Panc1 (cell line): ENCODE measurements at regions not wholly inside any gene's neighbourhood (a gene's known extent, or its start where the extent isn't known, plus 50 kb on each side); places are given as distances from the start of the nearest gene placed in this dataset.

Source experiments
- ATAC-seq: fragments of 200-7000 bp; cut with Tn5 transposase; 2 replicates; pipeline ENCODE4 v1.9.1; 2020; ENCODE audit warnings: mild to moderate bottlenecking, moderate library complexity
- BruUV-seq: library from RNA; stranded (reverse); fragments of 400-500 nt; replicated peaks from 2 replicates; lab custom pipeline; 2021; lab: Mats Ljungman, UMichigan
- CTCF ChIA-PET: fragments of 300-600 bp; sonication (Branson Sonifier 250); formaldehyde crosslinking; loops from one replicate; lab custom pipeline; 2022; ENCODE audit warnings: antibody characterized with exemption; lab: Charles Lee
- POLR2A ChIA-PET: fragments of 300-600 bp; sonication (Branson Sonifier 250); formaldehyde crosslinking; loops from one replicate; lab custom pipeline; 2022; ENCODE audit warnings: antibody characterized with exemption; lab: Charles Lee
- DNase-seq: peaks from one replicate; pipeline ENCODE4 v3.0.0-alpha.2; 2010; ENCODE audit warnings: low read depth, low spot score
- H3K27ac ChIP-seq: 2 replicates; pipeline ENCODE4 v1.5.1; 2011; ENCODE audit warnings: mild to moderate bottlenecking, low read length, inconsistent platforms
- H3K27me3 ChIP-seq: fragments of 200-500 bp; sonication (Bioruptor generic); 2 replicates; pipeline ENCODE4 v1.6.0; 2014; ENCODE audit warnings: low read length, inconsistent platforms; ENCODE audit not compliant: control insufficient read depth, insufficient read depth
- H3K36me3 ChIP-seq: fragments of 200-500 bp; sonication (Bioruptor generic); 2 replicates; pipeline ENCODE4 v1.5.1; 2014; ENCODE audit warnings: inconsistent platforms, mild to moderate bottlenecking, low read length, moderate library complexity; ENCODE audit not compliant: control insufficient read depth, insufficient read depth
- H3K4me1 ChIP-seq: 2 replicates; pipeline ENCODE4 v1.5.1; 2011; ENCODE audit warnings: inconsistent platforms, mild to moderate bottlenecking, low read length, moderate library complexity; ENCODE audit not compliant: control insufficient read depth, insufficient read depth
- H3K4me3 ChIP-seq, 2 experiments: 2 replicates each; pipeline ENCODE4 v1.5.1; 2011 to 2012; ENCODE audit warnings: low read depth in 2 of 2, low read length in 2 of 2, mild to moderate bottlenecking in 2 of 2, inconsistent platforms in 1 of 2, moderate library complexity in 1 of 2
- H3K9me3 ChIP-seq: fragments of 200-500 bp; sonication (Bioruptor generic); 2 replicates; pipeline ENCODE4 v1.5.1; 2014; ENCODE audit warnings: low read depth, mild to moderate bottlenecking, inconsistent platforms, low read length, moderate library complexity; ENCODE audit not compliant: control insufficient read depth, insufficient read depth
- CTCF ChIP-seq: fragments of 450-650 bp; IDR thresholded peaks from 2 replicates; pipeline ENCODE4 v1.5.1; 2017; ENCODE audit warnings: mild to moderate bottlenecking
- POLR2AphosphoS5 ChIP-seq: IDR thresholded peaks from 2 replicates; pipeline ENCODE4 v1.6.1; 2012; ENCODE audit warnings: mild to moderate bottlenecking, low read depth, low read length, moderate library complexity
- REST ChIP-seq, 2 experiments: IDR thresholded peaks; 2 replicates each; pipeline ENCODE4 v1.6.1; 2011 to 2012; ENCODE audit warnings: low read depth in 2 of 2, control low read depth in 1 of 2, low read length in 1 of 2, mild to moderate bottlenecking in 1 of 2, moderate library complexity in 1 of 2; ENCODE audit not compliant: insufficient read depth in 1 of 2
- SIN3A ChIP-seq: IDR thresholded peaks from 2 replicates; pipeline ENCODE4 v1.6.1; 2012; ENCODE audit warnings: low read depth, mild to moderate bottlenecking, low read length, moderate library complexity, borderline replicate concordance; ENCODE audit not compliant: insufficient read depth
- TCF7L2 ChIP-seq: IDR thresholded peaks from 2 replicates; pipeline ENCODE4 v1.6.1; 2011; ENCODE audit warnings: mild to moderate bottlenecking, low read depth, low read length, inconsistent platforms
- in situ Hi-C: cut with HindIII; loops from 2 replicates; pipeline ENCODE4 v1.10.0; 2016; ENCODE audit warnings: low sequenced_read_pairs, low pct_unique_long_range_greater_than_20kb
- intact Hi-C: fragments of 100-400 bp; cut with micrococcal nuclease; formaldehyde crosslinking; loops from one replicate; pipeline ENCODE4 v1.10.0; 2022; ENCODE audit not compliant: unreplicated experiment

GRCh38 chr1:66450847-66451246 is 83.1 kb upstream of the SGIP1 start:
- ATAC-seq: no peak
- H3K36me3 ChIP-seq: no peaks in the 10 kb centered on the region
- DNase-seq: no peak
- no peak overlapping the region for H3K27ac ChIP-seq
- H3K4me1 ChIP-seq: no peaks in the 10 kb centered on the region
- intact Hi-C loops (loop anchor here (10.0 kb wide), 1 partner anchor 274 kb away; no protein-coding TSS in a partner anchor), in situ Hi-C loops (no loop called here)
- no peaks in the 10 kb centered on the region for H3K27me3 ChIP-seq
- BruUV-seq: no TSS peak
- TF ChIP-seq POLR2AphosphoS5 (no peak), TCF7L2 (no peak), REST (IDR thresholded peaks at IDR 0.05; ENCODE audit: insufficient read depth in 1 of 2, low read depth in 2 of 2, low read length in 1 of 2) (no peak)
- POLR2A ChIA-PET: no interaction called here
- CTCF ChIA-PET: interaction anchor here (1.3 kb wide), 1 partner anchor 53 kb away, joined by 9 read pairs; no protein-coding TSS in a partner anchor
- H3K9me3 ChIP-seq: no peaks in the 10 kb centered on the region
- H3K4me3 ChIP-seq: no peak overlapping the region

GRCh38 chr1:66452162-66452561 is 81.8 kb upstream of the SGIP1 start:
- Histone ChIP-seq H3K36me3 (no peaks in the 10 kb centered on the region), H3K27ac (no peak overlapping the region), H3K9me3 (no peaks in the 10 kb centered on the region), H3K4me3 (no peak overlapping the region), H3K4me1 (no peaks in the 10 kb centered on the region), H3K27me3 (no peaks in the 10 kb centered on the region)
- intact Hi-C loops: loop anchor here (10.0 kb wide), 1 partner anchor 273 kb away; no protein-coding TSS in a partner anchor
- CTCF ChIA-PET: no interaction called here
- ATAC-seq (no peak), DNase-seq (no peak)
- in situ Hi-C loops: no loop called here
- TF ChIP-seq TCF7L2 (no peak), CTCF (peak; percentile 16; the same call in 1 of the 2 replicates)
- POLR2A ChIA-PET: no interaction called here
- BruUV-seq: no TSS peak

- Histone ChIP-seq H3K4me1 (no peaks in the 10 kb centered on the region), H3K27me3 (no peaks in the 10 kb centered on the region), H3K27ac (no peak overlapping the region), H3K36me3 (no peaks in the 10 kb centered on the region), H3K4me3 (no peak overlapping the region), H3K9me3 (no peaks in the 10 kb centered on the region)
- ChIA-PET CTCF (no interaction called here), POLR2A (no interaction called here)
- ATAC-seq (no peak), DNase-seq (no peak)
- no TSS peak for BruUV-seq
- in situ Hi-C loops: no loop called here
- intact Hi-C loops: loop anchor here (10.0 kb wide), 1 partner anchor 272 kb away; no protein-coding TSS in a partner anchor
- TF ChIP-seq SIN3A: no peak
- TF ChIP-seq CTCF: no peak
- TF ChIP-seq POLR2AphosphoS5: no peak
- no peak for TF ChIP-seq TCF7L2
- TF ChIP-seq REST (IDR thresholded peaks at IDR 0.05; ENCODE audit: insufficient read depth in 1 of 2, low read depth in 2 of 2, low read length in 1 of 2): no peak
Measured at GRCh38 chr1:66452982-66453381, 81.0 kb upstream of the SGIP1 start.
